GM10248 (cell line): ENCODE measurements at regions not wholly inside any gene's neighbourhood (a gene's known extent, or its start where the extent isn't known, plus 50 kb on each side); places are given as distances from the start of the nearest gene placed in this dataset.

ENCODE experiments used
- CTCF ChIA-PET: fragments of 300-600 bp; sonication (Branson Sonifier 250); formaldehyde crosslinking; extraction: SDS; loops from one replicate; lab custom pipeline; 2021; ENCODE audit warnings: antibody characterized with exemption; lab: Yijun Ruan, JAX
- POLR2A ChIA-PET: fragments of 350-650 bp; sonication (Branson Sonifier 250); formaldehyde crosslinking; extraction: SDS; loops from one replicate; lab custom pipeline; 2020; ENCODE audit warnings: antibody characterized with exemption; lab: Yijun Ruan, JAX
- DNase-seq: peaks from one replicate; pipeline ENCODE4 v3.0.0; 2012; ENCODE audit errors: extremely low spot score
- CTCF ChIP-seq: IDR thresholded peaks from 2 replicates; pipeline ENCODE4 v1.5.1; 2012; ENCODE audit warnings: mild to moderate bottlenecking, low read depth; ENCODE audit errors: extremely low read depth, missing control alignments, control extremely low read depth

GRCh38 chr11:127242676-127243075 is 242.1 kb upstream of the KIRREL3 start:
- DNase-seq: no peak
- ChIA-PET POLR2A (no interaction called here), CTCF (interaction anchor here (1.2 kb wide), 1 partner anchor 11 kb away, joined by 3 read pairs; no protein-coding TSS in a partner anchor)
- no peak for TF ChIP-seq CTCF

DNA sequence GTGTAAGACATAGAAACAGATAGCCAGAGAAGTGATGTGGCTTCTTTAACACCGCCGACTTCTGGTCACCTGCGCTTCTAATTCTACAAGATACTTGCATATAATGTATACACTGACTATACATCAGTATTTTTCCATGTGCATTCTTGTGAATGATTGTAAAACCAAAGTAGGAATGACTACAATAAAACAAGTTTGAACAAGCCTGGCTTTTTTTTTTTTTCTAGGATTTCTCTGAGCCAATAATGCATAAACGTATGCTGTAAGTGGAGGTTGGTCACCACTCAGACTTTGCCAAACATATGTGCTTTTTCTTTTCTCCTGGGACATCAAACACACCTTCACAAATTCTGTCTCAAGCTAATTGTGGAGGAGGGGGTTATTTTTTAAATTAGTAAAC is 237.8 kb upstream of the KIRREL3 start:
- POLR2A ChIA-PET: interaction anchor here (0.7 kb wide), 1 partner anchor 23 kb away, joined by 4 read pairs; no protein-coding TSS in a partner anchor
- CTCF ChIA-PET: no interaction called here
- no peak for TF ChIP-seq CTCF
- DNase-seq: no peak

GRCh38 chr11:127236776-127237175 is 236.2 kb upstream of the KIRREL3 start:
- CTCF ChIA-PET: interaction anchor here (1.3 to 1.4 kb wide), 2 partner anchors 109 to 920 kb away, joined by 3 to 5 read pairs; no protein-coding TSS in a partner anchor
- TF ChIP-seq CTCF: no peak
- DNase-seq: no peak
- POLR2A ChIA-PET: no interaction called here

DNA sequence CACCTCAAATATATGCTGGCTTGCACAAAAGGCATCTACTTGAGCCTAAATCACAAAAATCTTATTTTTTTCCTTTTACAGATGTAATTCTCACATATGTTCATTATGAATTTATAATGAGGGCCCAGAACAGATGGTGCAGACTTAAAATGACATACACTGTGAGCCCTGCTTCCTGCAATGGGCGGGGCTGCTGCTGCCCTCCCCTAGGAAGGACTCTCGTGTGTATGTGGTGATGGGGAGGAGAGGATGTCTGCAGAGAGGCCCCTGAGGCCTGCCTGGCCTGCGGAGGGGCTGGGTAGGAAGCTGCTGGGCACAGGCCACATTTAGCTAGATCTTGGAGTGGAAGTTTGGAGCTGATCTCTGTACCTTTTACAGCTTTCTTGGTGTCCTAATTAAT is 233.4 kb upstream of the KIRREL3 start:
- ChIA-PET CTCF (no interaction called here), POLR2A (no interaction called here)
- no peak for DNase-seq
- TF ChIP-seq CTCF: no peak

GRCh38 chr11:127230392-127230791 is 229.8 kb upstream of the KIRREL3 start:
- ChIA-PET CTCF (no interaction called here), POLR2A (no interaction called here)
- no peak for DNase-seq
- no peak for TF ChIP-seq CTCF

DNA sequence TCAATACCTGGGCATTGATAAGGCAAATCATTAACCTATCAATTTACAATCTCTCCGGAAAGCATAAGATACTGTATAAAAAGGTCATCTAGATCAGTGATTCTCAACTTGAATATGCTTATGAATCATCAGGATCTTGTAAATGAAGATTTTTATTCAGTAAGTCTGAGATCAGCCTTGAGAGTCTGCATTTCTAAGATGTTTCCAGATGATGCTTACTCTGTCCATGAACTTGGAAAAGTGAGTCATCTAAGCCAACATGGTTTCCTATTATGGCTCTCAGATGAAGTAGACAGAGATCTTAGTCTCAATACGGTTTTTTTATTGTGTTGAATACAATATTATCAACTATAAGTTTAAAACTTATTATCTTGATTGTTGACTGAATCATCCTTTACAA is 226.4 kb upstream of the KIRREL3 start:
- no peak for DNase-seq
- ChIA-PET CTCF (interaction anchor here (1.0 kb wide), 1 partner anchor 13 kb away, joined by 5 read pairs; no protein-coding TSS in a partner anchor), POLR2A (no interaction called here)
- TF ChIP-seq CTCF: no peak
